ENCODE measurements at regions not wholly inside any gene's neighbourhood (a gene's known extent, or its start where the extent isn't known, plus 50 kb on each side); places are given as distances from the start of the nearest gene placed in this dataset.

GRCh38 chr9:30677221-30677620 lies 1707.2 kb upstream of the ACO1 start:
- TF ChIP-seq CTCF (IDR thresholded peaks at IDR 0.05) (no peak), POLR2A (IDR thresholded peaks at IDR 0.05) (no peak)

Measured in thyroid gland (tissue), 4 donors.